Upper lobe of left lung (tissue), 6 donors: ENCODE measurements at regions not wholly inside any gene's neighbourhood (a gene's known extent, or its start where the extent isn't known, plus 50 kb on each side); places are given as distances from the start of the nearest gene placed in this dataset.

Experiments used
- ATAC-seq, 2 donors: fragments of 200-7000 bp; cut with Tn5 transposase; one replicate each; pipeline ENCODE4 v1.9.1; 2022; ENCODE audit warnings: mild to moderate bottlenecking in 2 of 2, moderate library complexity in 2 of 2; ENCODE audit not compliant: low FRiP score in 2 of 2
- DNase-seq, 2 donors: peaks; one replicate each; pipeline ENCODE4 v3.0.0-alpha.2; 2019 to 2020
- H3K27ac ChIP-seq, 4 donors: fragments of 200-600 bp; sonication (generic); one replicate each; pipeline ENCODE4 v1.5.1; 2016 to 2019
- H3K27me3 ChIP-seq, 4 donors: fragments of 200-600 bp; sonication (generic); one replicate each; pipeline ENCODE4 v1.5.1; 2017 to 2019
- H3K36me3 ChIP-seq, 4 donors: fragments of 200-600 bp; sonication (generic); one replicate each; pipeline ENCODE4 v1.5.1; 2016 to 2019
- H3K4me1 ChIP-seq, 4 donors: fragments of 200-600 bp; sonication (generic); one replicate each; pipeline ENCODE4 v1.5.1; 2018 to 2019
- H3K4me3 ChIP-seq, 4 donors: fragments of 200-600 bp; sonication (generic); one replicate each; pipeline ENCODE4 v1.5.1; 2017 to 2019; ENCODE audit warnings: mild to moderate bottlenecking in 2 of 4, moderate library complexity in 1 of 4
- H3K9me3 ChIP-seq, 4 donors: fragments of 200-600 bp; sonication (generic); one replicate each; pipeline ENCODE4 v1.5.1; 2018 to 2019
- EP300 ChIP-seq, 4 donors: sonication (generic); formaldehyde crosslinking; IDR thresholded peaks; one replicate each; pipeline ENCODE4 v1.5.1; 2017; ENCODE audit warnings: antibody characterized with exemption in 4 of 4, control low read depth in 2 of 4
- POLR2A ChIP-seq, 4 donors: fragments of 450-650 bp; IDR thresholded peaks; one replicate each; pipeline ENCODE4 v1.5.1; 2016 to 2017; ENCODE audit warnings: antibody characterized with exemption in 4 of 4, mild to moderate bottlenecking in 2 of 4
- POLR2AphosphoS5 ChIP-seq, 2 donors: sonication (generic); formaldehyde crosslinking; IDR thresholded peaks; one replicate each; pipeline ENCODE4 v1.5.1; 2017; ENCODE audit warnings: antibody characterized with exemption in 2 of 2
- WGBS, 2 donors: methylation state at CpG; one replicate each; pipeline ENCODE4 v1.1.5; 2017 to 2018; 5-methylcytosine and 5-hydroxymethylcytosine counted together
- TF ChIP-seq, protein P1 (sequence below), 6 experiments: fragments of 450-650 bp in 4 of 6; fragments of 200-600 bp in 2 of 6; sonication (generic) in 2 of 6; IDR thresholded peaks; one replicate each; pipeline ENCODE4 v1.5.1; 2016 to 2019; ENCODE audit warnings: antibody characterized with exemption in 6 of 6
- donor health status: DM: no; HTN: no; CAD: no; lungs with moderate emphysema.
- donor health status: DM: no; HTN: yes; CAD: no; lungs with severe emphysema.

DNA sequence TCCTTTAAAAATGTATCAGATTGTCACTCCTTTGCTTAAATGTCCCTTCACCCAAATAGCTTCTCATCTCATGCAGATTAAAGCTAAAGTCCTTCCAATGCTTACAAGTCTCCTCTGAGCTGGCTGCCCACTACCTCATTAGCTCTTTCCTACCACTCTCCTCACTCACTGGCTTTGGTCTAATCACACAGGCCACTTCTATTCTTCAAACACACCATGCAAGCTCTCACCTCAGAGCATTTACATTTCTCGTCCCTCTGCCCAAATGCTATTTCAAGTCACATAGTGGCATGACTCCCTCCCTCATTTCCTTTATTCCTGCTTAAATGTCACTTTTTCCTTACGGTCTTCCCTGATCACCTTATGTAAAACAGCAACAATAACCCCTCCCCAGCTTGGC, 110.6 kb upstream of the CMC1 start:
- ATAC-seq (no peak), DNase-seq (no peak)
- Histone ChIP-seq H3K36me3 (no peaks in the 10 kb centered on the region), H3K27me3 (no peaks in the 10 kb centered on the region), H3K27ac (no peak overlapping the region), H3K9me3 (no peaks in the 10 kb centered on the region), H3K4me3 (no peak overlapping the region), H3K4me1 (no peaks in the 10 kb centered on the region)
- 70 to 87% methylated on average over 2 of the region's 2 CpGs for WGBS, 2 donors
- TF ChIP-seq, protein P1, sequence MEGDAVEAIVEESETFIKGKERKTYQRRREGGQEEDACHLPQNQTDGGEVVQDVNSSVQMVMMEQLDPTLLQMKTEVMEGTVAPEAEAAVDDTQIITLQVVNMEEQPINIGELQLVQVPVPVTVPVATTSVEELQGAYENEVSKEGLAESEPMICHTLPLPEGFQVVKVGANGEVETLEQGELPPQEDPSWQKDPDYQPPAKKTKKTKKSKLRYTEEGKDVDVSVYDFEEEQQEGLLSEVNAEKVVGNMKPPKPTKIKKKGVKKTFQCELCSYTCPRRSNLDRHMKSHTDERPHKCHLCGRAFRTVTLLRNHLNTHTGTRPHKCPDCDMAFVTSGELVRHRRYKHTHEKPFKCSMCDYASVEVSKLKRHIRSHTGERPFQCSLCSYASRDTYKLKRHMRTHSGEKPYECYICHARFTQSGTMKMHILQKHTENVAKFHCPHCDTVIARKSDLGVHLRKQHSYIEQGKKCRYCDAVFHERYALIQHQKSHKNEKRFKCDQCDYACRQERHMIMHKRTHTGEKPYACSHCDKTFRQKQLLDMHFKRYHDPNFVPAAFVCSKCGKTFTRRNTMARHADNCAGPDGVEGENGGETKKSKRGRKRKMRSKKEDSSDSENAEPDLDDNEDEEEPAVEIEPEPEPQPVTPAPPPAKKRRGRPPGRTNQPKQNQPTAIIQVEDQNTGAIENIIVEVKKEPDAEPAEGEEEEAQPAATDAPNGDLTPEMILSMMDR (IDR thresholded peaks at IDR 0.05), result no peak
- TF ChIP-seq EP300 (IDR thresholded peaks at IDR 0.05) (no peak), POLR2A (IDR thresholded peaks at IDR 0.05) (no peak), POLR2AphosphoS5 (IDR thresholded peaks at IDR 0.05) (no peak)

DNA sequence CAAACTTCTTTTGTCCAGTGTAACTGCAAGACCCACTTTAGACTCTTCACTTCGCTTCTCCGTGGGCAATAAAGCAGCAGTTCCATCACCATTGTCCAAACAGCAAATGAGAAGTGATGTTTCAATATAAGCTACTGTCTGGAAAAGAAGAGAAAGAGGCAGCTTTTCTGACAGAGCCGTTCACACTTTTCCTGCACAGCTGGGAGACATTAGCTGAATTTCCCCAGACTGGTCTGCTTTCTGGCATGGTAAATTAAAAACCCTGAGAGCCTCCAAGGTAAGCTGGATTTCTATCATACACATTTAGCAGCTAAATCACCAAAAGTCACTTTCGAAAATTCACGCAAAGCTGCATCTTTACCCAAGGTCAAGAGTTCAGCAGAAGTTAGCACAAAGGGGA, 108.5 kb upstream of the CMC1 start:
- TF ChIP-seq EP300 (IDR thresholded peaks at IDR 0.05), result no peak
- no peak for TF ChIP-seq POLR2A (IDR thresholded peaks at IDR 0.05)
- TF ChIP-seq POLR2AphosphoS5 (IDR thresholded peaks at IDR 0.05), result no peak
- TF ChIP-seq, protein P1 (IDR thresholded peaks at IDR 0.05), result no peak
- ATAC-seq, result no peak
- WGBS, 2 donors, result 83% methylated on average over 5 of the region's 5 CpGs
- H3K4me1 ChIP-seq, result peaks cover 0 to 6% (median 1%) of the 10 kb centered on the region in 4 donors
- no peaks in the 10 kb centered on the region for H3K9me3 ChIP-seq
- no peak overlapping the region for H3K27ac ChIP-seq
- no peaks in the 10 kb centered on the region for H3K36me3 ChIP-seq
- no peaks in the 10 kb centered on the region for H3K27me3 ChIP-seq
- no peak overlapping the region for H3K4me3 ChIP-seq
- DNase-seq, result no peak

DNA sequence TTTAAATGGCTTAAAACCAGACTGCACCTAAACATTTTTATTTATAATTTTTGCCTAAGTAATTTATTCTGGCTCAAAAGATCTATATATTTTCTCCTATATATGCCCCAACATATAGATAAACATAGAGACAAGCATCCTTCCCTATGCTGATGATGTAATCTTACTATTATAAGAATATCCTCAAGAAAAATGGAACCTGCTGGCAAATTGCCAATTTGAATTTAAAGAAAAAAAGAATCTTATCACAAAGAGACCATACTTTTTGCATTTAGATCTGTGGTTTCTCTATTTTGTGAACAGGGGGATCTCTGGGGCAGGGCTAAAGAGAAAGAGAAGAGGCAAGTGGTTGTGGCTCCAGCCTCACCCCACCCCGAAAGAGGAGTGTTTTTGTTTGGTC, 107.2 kb upstream of the CMC1 start:
- DNase-seq, result no peak
- Histone ChIP-seq H3K4me1 (peaks cover 0 to 17% (median 1%) of the 10 kb centered on the region in 4 donors), H3K27me3 (no peaks in the 10 kb centered on the region), H3K4me3 (no peak overlapping the region), H3K36me3 (no peaks in the 10 kb centered on the region), H3K9me3 (no peaks in the 10 kb centered on the region), H3K27ac (no peak overlapping the region)
- 68 to 95% methylated on average over 1 of the region's 1 CpG for WGBS, 2 donors
- no peak for TF ChIP-seq EP300 (IDR thresholded peaks at IDR 0.05)
- TF ChIP-seq POLR2AphosphoS5 (IDR thresholded peaks at IDR 0.05), result no peak
- TF ChIP-seq, protein P1 (IDR thresholded peaks at IDR 0.05), result no peak
- TF ChIP-seq POLR2A (IDR thresholded peaks at IDR 0.05), result no peak
- no peak for ATAC-seq

DNA sequence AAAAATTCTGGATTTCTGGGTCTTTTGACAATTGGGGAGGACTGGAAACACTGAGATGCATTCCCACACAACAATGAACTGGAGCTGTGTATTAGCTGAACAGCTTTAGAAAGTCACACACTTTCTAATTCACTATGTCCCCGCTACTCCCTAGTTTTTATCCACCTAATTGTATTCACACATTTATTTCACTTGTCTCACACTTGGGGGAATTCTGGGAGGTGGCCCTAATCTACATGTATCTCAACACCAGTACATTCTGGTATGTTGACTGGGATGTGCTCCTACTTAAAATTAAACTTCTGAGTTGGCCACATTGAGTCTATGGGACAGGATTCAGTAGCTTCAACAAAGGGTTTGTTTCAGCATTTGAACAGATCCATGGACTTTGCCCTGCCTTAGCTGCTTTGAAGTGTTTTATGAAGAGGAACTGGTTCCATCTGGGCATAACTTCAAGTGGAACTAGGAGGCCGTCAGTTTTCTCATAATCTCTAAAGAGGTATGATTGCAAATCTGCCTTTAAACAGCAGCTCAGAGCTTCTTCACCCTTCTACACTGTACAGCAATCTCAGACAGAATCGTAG, 106.5 kb upstream of the CMC1 start:
- no peaks in the 10 kb centered on the region for H3K9me3 ChIP-seq
- TF ChIP-seq, protein P1 (IDR thresholded peaks at IDR 0.05), result no peak
- TF ChIP-seq POLR2A (IDR thresholded peaks at IDR 0.05) (no peak), POLR2AphosphoS5 (IDR thresholded peaks at IDR 0.05) (no peak), EP300 (IDR thresholded peaks at IDR 0.05) (no peak)
- peaks cover 0 to 17% (median 4%) of the 10 kb centered on the region in 4 donors for H3K4me1 ChIP-seq
- no peak for DNase-seq
- H3K36me3 ChIP-seq, result no peaks in the 10 kb centered on the region
- H3K27me3 ChIP-seq, result no peaks in the 10 kb centered on the region
- WGBS, 2 donors, result 61 to 74% methylated on average over 3 of the region's 3 CpGs
- H3K27ac ChIP-seq, result no peak overlapping the region
- no peak overlapping the region for H3K4me3 ChIP-seq
- no peak for ATAC-seq

DNA sequence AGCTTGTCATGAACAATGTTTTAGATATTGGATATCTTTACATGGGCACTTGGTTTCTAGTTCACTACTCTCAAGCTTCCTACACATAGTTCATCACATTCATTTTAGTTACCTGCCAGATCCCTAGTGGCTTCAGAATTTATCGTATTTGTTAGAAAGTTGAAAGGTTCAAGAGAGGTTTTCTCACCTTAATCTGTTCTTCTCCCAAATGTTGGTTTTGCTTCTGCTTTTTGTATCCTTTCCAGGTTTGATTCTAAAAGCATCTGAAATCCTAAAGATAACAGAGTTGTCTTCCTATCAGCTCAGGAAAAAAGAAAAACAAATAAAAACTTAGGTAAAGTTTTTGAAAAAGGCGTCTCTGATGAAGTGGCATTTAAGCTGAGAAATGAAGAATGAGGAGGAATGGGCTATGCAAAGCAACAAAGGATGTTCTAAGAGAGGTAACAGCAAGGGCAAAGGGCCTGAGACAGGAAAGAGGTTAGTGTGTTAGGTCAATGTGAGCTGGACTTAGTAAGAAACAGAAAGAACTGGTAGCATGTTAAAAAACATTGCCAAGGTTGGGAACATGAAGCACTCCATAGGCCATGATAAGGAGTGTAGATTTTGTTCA, 104.7 kb upstream of the CMC1 start:
- TF ChIP-seq, protein P1 (IDR thresholded peaks at IDR 0.05), result no peak
- Histone ChIP-seq H3K27ac (no peak overlapping the region), H3K4me3 (no peak overlapping the region), H3K36me3 (no peaks in the 10 kb centered on the region), H3K9me3 (no peaks in the 10 kb centered on the region), H3K4me1 (peaks cover 0 to 17% (median 4%) of the 10 kb centered on the region in 4 donors), H3K27me3 (no peaks in the 10 kb centered on the region)
- no peak for DNase-seq
- WGBS, 2 donors, result 83 to 88% methylated on average over 2 of the region's 2 CpGs
- ATAC-seq, result no peak
